NCI-H1436 (cell line): ENCODE measurements at regions not wholly inside any gene's neighbourhood (a gene's known extent, or its start where the extent isn't known, plus 50 kb on each side); places are given as distances from the start of the nearest gene placed in this dataset.

Experiments
- DNase-seq: peaks from one replicate; lab custom pipeline; 2025; lab: John Stamatoyannopoulos, UW

GRCh38 chr10:91036807-91037411 is 116.0 kb upstream of the ANKRD1 start:
- DNase-seq: no peak

- DNase-seq: no peak
Observed at GRCh38 chr10:91038971-91039370, 118.1 kb upstream of the ANKRD1 start.

DNA sequence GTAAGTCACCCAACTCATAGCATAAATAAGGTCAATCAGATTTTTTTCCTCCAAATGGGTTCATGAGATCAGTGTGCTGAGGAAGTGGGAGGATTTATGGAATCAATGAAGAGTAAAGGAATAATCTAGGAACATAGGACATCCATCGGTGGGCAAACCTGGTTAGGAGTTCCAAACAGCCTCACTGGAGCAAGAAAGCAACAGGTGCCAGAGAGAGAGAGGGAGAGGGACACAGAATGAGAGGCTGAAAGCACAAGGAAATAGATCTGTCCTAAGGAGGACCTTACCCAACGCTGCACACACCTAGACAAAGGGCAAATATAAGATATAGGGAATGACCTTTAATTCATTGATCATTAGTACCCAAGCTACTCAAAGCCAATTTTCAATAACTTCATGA is 119.5 kb upstream of the ANKRD1 start:
- no peak for DNase-seq

DNA sequence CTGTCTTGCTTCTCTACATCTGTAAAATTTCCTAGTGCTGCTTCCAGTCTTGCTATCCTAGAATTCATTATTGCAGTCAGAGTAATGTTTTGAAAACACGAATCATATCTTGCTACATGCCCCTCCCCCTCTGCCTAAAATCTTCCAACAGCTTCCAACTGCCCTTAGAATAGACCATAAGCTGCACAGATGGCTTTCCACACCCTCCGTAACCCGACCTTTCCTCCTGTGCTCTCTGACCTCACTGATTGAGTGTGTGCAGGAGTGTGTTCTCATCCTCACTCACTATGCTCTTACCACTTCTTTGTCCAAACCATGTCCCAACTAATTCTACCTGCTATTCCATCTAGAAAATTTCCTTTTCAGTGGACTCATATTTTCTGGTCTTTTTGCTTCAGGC is 121.2 kb upstream of the ANKRD1 start:
- no peak for DNase-seq

DNA sequence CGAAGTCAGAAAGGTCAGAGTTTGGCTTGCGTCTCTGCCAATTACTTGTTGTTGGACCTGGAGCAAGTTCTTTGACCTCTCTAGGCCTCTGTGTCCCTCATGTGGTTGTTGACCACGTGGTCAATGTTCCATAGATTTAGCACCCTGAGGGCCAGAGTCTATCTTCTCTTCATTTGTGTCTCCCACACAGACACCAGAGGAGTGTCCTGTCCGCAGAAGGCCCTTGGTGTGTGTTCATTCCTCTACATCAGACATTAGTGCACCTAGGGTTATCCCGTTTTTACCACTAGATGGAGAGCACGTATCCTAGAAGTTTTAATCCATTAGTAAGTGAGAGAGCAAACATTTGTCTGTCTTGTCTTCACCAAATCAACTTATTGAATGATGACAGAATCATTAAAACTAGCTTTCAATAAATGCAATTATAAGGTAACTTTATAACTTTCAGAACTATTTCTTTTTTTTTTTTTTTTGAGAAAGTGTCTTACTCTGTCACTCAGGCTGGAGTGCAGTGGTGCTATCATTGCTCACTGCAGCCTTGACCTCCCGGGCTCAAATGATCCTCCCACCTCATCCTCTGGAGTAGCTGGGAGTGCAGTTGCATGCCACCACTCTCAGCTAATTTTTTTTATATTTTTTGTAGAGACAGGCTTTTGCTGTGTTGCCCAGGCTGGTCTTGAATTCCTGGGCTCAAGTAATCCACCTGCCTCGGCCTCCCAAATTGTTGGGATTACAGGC is 122.5 kb upstream of the ANKRD1 start:
- DNase-seq: peak; percentile 1

- DNase-seq: no peak
Observed at GRCh38 chr10:91046869-91047268, 126.0 kb upstream of the ANKRD1 start.

DNA sequence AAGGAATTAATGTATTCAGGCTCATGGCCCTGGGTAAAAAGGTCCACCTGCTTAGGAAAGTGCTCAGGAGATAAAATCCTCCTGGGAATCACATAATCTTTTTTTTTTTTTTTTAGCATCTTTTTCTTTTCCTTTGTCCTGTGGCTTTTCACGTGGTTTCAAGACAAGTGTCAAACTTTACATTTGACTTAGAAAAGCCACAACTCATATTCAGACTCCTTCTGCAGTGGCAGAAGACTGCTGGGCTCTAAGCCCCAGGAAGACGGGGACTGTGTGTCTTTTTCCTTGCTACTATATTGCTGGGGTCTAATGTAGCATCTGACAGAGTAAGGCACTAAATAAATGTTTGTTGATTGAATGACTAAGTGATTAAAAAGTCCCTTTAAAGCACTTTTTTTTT is 127.5 kb upstream of the ANKRD1 start:
- DNase-seq: no peak

DNA sequence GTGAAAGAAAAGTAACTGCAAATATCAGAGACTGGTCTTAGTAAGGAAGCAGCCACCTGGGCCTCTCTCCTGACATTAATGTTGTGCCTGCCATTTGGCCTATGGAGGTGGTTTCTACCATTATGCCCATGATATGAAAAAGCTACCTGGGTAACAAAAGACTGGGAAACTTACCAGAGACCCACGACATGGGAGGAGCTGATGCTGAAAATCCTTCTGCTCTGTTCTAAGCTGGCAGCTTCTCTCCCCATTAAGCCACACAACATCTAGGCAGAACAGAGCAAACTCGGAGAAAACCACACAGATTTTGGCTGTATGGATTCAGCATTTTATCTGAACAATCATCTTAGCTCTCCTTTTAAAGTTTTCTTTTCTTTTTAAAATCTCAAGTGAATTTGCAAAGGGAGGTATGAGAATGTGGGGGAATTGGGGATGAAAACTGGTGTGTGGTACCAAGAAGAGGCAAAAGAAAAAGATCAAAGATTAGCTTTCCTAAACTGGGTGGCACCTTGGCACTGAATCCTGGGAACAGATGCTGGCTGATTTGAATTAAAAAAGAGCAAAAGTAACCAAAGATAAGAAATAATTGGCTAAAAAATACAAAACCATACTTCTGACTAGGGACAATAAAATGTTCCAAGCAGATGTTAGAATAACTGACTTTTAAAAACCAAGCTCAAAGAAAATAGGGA is 128.6 kb upstream of the ANKRD1 start:
- no peak for DNase-seq

- no peak for DNase-seq
Observed at GRCh38 chr10:91049988-91050360, 129.1 kb upstream of the ANKRD1 start.

- DNase-seq: no peak
Observed at GRCh38 chr10:91050371-91051034, 129.6 kb upstream of the ANKRD1 start.

- no peak for DNase-seq
Observed at GRCh38 chr10:91051829-91052228, 130.9 kb upstream of the ANKRD1 start.

GRCh38 chr10:91054325-91054724 is 133.4 kb upstream of the ANKRD1 start:
- no peak for DNase-seq

DNA sequence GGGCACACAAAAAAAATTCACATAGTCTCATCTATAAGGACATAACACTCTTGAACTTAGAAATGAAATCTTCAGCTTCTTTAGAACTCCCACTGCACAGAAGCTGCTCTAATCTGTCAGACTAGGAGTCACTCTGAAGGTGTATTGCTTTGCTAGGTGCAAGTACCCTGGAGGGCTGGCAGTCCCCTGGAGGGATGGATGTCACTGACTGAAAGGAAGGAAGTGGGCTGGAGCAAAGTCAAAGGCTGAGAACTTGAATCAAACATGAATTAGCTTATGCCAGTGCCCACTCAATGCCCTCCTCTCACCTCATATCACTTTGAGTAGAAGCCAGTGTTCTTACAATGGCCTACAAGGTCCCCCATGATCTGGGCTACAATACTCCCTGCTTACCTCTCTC is 140.3 kb upstream of the ANKRD1 start:
- DNase-seq: no peak

DNA sequence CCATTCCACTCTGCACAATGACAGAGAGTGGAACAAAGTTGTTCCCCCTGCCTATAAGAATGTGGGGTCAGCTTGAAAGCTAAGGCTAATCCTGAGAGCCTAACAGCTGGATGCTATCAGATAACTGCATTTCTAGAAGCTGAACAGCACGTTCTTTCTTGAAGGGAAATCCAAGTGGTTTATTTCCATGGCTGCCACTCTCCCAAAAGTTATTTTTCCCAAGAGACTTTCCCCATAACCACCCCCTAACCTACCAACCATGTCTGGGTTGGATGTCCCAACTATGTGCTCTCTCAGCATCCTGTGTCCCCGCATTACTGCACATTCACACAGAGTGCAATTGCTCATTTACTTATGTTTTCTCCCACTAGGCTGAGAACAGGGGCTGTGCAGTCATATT is 140.7 kb upstream of the ANKRD1 start:
- no peak for DNase-seq

DNA sequence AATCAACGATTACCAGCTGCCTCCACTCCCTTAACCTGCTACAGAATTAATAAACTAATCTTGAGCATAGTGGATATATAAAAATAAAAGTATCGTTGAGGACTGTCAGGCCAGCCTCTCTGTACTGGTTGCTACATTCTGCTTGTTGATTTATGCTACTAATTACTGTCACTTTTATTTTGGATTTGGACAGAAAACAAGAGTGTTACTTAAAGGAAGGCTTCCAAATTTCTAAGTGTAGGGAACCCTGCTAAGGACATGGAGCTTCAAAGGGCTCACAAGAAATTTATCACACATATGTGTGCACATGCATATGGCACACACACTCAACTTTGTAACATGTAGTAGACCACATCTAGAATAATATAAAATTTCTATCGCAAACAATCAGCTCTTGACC is 141.2 kb upstream of the ANKRD1 start:
- DNase-seq: no peak

DNA sequence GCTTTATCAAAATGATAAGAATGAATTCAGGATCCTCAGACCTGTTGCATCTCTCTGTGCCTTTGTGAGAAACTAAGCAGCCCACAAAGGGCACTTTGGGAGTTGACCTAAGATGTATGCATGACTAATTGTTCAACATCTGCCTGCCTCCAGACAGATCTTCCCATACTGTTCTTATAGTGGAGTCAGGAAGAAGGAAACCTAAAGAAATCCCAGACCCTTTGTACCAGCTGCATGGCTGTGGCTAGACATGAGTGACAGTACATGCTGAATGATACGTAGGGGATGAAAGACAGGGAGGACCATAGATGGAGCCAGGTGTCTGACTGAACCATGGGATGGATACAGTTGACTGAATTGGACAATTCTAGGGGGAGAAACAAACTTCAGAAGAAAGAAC is 148.7 kb upstream of the PCGF5 start:
- DNase-seq: no peak

GRCh38 chr10:91073286-91073979 is 147.0 kb upstream of the PCGF5 start:
- no peak for DNase-seq

- DNase-seq: no peak
Observed at GRCh38 chr10:91076991-91077548, 143.4 kb upstream of the PCGF5 start.

- no peak for DNase-seq
Observed at GRCh38 chr10:91077549-91078071, 142.9 kb upstream of the PCGF5 start.

GRCh38 chr10:91080776-91081175 is 139.7 kb upstream of the PCGF5 start:
- DNase-seq: no peak

DNA sequence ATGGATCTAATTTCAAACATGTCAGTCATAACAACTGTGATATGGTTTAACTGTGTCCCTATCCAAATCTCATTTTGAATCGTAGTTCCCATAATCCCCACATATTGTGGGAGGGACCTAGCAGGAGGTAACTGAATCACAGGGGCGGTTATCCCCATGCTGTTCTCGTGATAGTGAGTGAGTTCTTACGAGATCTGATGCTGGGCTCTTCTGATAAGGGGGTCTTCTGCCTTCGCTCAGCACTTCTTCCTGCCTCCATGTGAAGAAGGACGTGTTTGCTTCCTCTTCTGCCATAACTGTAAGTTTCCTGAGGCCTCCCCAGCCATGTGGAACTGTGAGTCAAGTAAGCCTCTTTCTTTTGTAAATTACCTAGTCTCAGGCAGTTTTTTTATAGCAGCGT is 138.0 kb upstream of the PCGF5 start:
- no peak for DNase-seq
